NOMO-1 treated with DMSO at 0.1 percent for 48 hours (cell line): ENCODE measurements at regions not wholly inside any gene's neighbourhood (a gene's known extent, or its start where the extent isn't known, plus 50 kb on each side); places are given as distances from the start of the nearest gene placed in this dataset.

Source experiments
- DNase-seq: peaks from one replicate; lab custom pipeline; 2025; ENCODE audit not compliant: unreplicated experiment; lab: John Stamatoyannopoulos, UW

DNA sequence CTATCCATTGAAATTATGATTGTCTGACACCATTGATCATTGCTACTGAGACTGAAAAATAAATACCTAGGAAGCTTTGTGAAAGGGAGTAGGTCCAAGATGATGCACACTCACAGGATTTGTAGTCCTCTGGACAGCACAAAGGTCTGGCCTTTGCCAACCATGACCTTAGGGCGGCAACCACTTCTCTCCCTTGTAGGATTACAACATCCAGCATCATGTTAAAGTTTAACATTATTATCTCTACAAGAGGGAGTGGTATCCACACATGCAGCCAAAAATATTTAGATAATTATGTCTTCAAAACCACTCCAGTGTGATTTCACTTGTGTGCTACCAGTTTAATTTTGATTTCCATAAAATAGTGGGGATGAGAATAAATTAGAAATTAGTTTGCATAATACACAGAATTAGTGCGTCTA is 51.1 kb upstream of the NHSL1 start:
- DNase-seq = no peak

DNA sequence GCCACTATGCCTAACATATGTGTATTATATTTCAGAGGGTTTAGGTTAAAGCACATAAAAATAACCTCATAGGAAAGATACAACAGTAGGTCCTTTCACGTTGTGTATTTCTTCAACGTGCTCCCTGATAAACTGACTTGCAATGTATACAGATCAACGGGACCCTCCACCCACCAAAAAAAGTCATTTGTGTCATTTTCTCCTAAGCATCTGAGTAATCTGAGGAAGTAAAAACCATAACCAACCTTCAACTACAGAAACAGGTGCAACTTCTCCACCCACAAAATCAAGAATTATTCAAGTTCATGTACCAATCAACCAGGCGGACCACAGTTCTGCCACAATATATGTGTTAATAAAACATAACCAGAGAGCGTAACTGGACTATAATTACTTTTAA is 54.9 kb upstream of the NHSL1 start:
- DNase-seq = no peak

DNA sequence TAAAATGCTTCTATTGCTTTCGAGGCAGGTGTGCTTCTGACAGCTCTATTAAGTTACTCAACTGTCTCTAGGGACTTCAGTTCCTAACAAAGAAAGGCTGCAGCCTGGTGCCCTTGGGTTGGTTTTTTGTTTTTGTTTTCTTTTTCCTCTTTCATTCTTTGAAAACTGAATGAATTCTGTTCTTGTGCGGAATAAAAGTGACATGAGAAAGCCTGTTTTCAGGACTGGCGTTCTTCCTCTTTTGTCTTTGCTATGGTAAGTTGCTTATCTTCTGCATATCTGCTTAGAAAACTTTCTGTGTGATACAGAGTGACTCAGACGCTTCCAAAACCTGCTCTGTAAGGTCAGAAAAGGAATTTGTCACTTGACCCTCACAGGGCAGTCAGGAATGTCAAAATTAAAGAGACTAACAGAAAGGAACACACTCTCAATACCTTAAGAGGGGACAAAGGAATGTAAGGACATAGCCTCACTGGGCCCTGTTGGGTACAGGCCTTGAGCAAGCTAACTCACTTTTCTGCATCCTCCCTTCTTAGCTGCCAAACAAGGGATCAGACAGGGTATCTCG is 56.2 kb upstream of the NHSL1 start:
- DNase-seq = peak; percentile 15

DNA sequence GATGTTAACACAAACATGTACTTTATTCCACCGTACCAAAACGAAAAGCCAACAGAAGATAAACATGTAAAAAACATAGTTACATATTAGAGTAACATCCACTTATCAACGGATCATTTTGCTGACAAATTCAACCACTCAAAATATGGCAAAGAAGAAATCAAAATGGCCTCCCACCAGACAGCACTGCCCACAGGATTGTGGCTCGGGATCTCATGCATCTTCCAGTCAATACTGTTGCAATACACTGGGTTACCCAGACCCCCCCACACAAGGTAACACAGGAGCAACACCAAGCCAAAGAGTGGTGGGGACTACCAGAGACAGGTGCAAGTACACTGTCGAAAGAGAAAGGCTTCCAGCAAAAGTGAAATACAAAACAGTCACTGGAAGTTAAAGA is 57.9 kb upstream of the NHSL1 start:
- DNase-seq = no peak

DNA sequence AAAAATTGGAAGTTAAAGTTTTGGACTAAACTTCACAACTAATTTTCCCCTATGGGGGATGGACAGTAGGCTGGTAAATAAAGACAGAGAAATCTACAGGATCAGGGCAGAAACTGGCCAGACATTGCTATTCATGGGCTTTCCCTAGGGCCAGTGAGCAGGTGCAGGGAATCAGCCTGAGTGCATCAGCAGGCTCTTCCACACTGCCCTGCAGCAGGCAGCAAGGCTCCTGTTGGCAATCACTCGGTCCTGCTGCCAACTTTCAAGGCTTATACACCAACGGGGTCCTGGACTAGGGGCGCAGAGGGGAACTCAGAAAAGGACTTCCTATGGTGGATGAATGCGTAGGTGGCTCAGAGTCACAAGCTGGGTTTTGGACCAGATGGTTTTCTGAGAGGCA is 59.8 kb upstream of the NHSL1 start:
- no peak for DNase-seq

DNA sequence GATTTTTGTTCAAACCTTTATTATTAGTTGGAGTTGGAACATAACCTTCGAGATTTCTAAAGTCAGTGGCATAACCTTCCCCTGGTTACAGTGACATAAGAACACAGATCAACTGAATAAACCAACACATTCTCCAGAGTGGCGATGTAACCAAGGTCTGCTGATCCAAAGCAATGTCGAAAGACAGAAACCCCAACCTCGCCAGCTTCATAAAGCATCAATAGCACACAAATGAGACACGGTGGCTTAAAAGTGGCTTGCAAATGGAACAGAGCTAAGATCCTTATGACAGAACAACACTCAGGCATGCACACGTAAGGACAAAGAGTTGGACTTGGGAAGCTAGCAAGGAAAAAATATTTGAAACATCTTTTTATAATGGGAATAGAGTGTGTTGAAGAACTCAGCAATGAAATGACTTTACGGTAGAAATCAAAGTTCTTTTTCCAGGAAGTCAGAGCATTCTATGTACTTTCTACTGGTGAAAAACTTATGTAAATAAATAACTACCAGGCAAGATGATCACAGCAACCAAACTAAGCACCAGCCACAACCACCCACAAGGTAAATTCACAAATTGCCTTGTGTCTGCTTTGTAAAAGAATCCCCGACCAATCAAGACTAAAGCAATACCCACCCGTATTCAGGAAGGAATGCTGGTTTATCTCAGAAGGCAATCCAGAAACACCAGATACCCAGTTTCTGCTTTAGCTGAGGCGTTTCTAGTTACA is 61.0 kb upstream of the NHSL1 start:
- no peak for DNase-seq

DNA sequence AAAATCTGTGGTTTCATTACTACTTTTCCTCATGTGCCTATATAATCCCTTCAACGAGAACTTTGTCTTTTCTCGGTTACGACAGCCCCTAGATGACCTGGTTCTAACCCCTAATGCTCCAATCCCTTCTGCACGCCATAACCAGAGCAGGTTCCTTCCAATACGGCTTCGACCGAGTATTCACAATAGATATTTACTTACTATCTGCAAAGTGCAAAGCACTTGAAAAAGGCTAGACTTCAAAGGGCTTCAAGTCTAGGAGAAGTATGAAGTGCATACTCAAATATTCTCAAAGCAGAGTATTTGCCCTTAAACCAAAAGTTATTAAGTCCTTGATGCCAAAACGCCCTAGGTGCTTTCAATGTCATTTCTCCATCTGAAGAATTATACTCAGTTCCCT is 63.4 kb upstream of the NHSL1 start:
- DNase-seq = no peak

DNA sequence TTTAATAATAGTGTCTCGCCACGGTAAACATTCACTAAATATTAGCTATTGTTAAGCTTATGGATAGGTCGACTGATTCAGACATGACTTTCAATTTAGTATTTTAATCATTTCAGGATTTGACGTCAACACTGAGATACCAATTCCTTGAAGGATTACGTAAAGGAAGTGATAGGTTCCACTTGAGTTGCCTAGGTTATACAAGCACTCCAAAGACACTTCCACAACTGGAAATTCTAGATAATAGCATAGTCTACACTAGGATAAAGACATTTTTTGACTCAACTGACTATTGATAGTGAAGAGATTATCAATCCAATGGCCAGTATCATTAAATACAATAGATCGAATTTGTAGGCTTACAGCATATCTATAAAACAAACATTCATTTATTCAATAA is 63.9 kb upstream of the NHSL1 start:
- no peak for DNase-seq

DNA sequence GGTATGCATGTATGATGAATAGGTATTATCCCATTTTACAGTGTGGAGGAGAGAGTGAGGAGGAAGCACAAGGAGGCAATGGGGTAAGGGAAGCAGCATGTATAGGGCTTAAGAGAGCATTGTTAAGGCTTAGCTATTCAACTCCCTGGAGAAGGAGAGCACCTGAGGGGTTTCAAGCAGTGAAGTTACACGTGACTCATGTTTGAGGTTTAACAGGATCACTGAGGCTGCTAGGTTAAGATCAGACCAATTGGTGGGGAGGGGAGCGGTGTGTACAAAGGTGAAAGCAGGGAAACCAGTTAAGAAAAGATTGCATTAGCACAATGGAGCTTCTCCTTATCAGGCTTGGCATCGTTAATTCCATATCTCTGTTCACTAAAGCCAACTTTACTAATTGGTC is 64.4 kb upstream of the NHSL1 start:
- DNase-seq = no peak

DNA sequence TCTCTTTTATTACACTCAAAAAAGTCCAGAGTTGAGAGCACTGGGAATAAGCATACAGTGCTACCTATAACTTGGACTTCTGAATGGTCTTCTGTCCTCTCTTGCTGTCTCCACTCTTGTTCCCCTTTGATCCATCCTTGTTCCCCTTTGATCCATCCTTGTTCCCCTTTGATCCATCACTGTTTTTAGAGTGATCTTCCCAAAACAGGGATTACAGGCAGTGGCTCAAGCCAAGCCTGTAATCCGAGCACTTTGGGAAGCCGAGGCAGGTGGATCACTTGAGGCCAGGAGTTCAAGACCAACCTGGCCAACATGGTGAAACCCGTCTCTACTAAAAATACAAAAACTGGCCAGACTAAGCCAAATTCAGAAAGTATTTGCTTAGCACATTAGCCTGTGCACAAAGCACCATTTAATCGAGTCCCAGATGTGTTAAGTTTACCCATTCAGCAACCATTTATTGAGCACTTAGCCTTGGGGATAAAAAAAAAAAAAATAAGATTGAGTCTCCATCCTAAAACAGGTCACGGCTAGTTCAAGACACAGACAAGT is 65.0 kb upstream of the NHSL1 start:
- no peak for DNase-seq

DNA sequence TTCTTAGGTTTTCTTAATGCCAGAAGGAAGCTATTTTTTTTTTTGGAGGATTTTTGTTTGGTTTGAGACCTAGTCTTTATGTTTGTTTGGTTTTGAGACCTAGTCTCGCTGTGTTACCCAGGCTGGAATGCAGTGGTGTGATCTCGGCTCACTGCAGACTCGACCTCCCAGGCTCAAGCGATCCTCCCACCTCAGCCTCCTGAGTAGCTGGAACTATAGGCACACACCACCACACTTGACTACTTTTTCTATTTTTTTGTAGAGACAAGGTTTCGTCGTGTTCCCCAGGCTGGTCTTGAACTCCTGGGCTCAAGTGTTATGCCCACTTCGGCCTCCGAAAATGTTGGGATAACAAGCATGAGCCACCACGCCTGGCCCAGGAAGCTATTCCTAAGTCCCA is 67.8 kb upstream of the NHSL1 start:
- DNase-seq = no peak

DNA sequence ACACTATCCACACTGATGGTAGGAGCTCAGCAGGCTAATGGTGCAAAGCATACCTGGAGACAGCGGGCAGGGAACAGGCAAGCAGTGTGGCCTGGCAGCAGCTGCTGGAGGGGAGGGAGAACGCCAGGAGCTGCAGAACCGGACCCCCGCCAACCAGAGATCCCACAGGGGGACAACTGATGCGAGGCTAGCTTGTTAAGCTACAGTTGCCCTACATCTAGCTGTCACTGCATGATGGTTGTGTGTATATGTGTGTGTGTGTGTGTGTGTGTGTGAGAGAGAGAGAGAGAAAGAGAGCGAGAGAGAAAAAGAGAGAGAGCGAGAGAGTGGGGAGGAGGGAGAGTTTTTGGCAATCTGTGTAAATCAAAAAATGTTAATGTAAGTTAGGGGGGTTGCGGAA is 69.7 kb upstream of the NHSL1 start:
- no peak for DNase-seq

DNA sequence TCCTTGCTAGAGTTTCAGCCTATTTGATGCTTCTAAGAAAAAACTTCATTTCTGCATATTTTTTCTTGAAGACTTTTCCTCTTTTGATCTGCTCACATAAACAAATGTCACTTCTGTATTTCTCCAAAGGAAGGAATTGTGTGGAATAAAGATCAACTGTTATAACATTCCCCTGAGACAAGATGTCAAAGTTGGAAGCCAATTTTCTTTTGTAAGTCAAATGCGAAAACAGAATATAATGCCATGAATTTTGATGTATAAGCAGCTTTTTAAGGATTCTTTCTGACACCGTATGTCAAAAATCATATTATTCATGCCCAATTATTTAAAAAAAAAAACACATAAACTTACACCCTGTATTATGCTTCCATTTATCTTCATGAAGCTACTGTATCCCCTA is 70.3 kb upstream of the NHSL1 start:
- no peak for DNase-seq

DNA sequence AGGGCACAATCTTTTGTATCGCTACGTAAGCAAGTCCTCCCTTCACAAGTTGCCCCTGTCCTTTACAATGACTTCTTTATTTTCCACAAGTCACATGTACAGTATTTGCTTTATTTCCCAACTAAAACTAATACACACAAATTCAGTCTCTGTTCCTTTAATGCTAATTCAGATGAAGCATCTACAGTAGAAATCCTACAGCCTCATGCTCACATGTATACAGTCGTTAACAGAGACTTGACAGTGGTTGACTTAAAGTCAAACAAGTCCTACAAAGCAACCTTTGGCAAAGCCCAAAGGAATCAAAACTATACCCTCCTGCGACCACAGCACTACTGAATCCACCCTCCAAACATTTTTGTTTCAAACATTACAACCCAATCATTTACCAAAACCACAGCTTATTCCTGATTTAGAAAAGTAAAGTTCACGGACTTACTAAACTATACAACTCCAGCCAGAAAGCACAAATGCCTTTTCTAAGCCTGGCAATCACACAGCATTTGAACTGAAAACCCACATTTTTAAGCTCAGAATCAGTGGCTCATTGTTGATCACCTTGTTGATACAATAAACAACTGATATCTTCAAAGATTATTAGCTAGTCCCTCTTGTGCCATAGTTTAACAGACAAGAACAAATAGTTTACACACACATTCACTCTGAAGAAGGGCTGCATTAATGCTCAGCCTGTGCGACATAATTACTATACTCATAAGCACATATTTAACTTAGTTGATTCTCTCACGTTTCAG is 70.9 kb upstream of the NHSL1 start:
- DNase-seq = no peak

DNA sequence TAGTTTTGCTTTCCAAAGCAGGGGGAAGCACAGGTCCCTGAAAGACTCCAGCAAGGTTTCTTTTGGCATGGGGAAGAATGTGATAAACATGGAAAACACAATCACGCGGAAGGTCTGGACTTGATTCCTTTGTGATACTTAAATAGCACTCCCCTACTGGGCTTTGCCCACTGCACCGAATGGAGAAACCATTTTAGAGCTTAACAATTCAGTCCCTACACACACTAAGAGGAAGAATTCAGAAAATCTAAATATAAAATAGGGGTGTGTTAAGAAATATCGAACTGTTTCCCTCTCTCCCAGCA is 71.4 kb upstream of the NHSL1 start:
- DNase-seq = no peak

DNA sequence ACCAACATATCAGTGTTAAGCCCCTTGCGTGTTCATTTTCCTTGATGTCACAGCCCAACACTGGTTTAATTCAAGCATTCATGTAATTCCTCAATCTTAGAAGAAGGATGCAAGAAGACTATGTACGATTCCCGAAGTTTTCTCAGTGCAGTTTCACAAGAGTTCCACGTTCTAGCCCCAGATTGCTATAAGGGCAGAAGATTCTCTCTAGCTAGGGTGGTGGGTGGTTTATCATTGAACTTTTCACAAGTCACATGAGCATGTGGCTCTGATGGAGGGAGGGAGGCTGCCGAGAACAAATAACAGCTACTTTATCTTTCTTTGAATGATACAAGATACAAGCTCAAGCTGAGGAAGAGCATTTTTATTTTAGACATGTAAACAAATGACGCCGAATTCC is 71.9 kb upstream of the NHSL1 start:
- no peak for DNase-seq

DNA sequence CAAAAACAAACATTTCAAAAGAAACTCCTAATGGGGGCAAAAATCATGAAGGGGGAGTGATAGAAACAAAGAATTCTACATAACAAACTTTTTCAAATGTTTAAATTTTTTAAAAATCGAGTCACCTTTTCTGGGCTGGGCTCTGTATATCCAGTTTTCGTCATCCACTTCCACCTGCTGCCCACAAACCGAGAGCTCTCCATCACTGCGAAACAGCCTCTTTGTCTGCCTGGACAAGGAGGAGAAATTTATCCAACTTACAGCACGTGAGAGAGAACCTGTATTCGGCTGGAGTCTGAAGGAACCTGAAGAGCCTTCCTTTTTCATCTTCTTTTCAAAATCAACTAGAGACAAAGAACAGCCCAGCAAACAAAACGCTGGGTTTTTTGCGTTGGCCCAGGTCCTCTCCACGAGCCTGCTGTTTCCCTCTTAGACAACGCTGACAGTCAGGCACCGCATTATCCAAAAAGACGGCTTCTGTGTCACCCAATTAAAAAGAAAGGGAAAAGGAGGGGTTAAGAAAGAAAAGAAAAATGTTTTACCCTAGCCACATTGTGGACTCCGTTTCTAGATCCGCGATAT is 72.4 kb upstream of the NHSL1 start:
- no peak for DNase-seq

DNA sequence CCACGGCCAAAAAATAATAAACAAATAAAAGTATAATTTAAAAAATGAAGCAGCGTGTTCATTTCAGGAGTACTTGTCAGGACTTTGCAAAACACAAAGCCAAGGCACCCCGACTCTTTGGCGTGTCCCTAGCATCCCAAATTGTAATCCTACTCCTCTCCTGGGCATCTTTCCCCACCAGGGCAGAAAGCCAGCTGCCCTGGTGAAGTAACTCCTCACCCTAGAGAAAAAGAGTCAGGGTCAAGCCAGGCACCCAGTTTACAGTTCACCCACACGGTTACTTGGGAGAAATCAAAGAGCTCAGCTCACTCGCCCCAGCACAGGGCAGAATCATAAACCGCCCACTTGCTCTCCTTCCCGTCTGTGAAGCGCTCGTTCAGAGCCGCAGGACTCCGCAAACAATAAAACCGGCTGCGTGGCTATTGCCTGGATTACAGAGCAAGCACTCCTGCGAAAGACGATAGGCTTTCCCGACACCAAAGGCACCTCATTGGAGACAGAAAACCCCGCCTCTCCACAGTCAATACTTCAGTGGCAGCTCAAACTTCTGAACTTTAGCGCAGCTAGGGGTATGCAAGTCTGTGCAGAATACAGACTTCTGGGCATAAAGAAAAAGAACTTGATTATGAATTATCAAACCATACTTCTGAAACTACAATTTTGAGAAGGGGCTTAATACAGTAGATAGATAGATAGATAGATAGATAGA is 73.0 kb upstream of the NHSL1 start:
- no peak for DNase-seq

DNA sequence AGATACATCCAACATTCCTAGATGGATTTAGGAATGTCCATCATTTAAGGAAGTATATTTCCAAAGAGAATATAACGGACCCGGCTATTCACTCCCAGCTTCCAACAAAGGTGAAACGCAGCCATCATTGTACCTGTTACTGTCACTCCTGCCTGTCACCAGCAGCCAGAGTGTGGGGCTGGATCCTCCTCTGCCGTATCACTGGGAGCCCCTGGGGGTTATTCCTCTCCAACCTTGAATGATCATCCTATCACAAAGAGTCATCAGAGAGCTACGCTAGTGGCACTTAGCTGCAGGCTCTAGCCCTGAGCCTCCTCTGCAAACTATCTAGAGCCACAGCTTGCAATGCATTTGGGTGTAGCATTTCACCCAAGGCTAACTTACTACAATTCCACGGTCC is 73.6 kb upstream of the NHSL1 start:
- no peak for DNase-seq

DNA sequence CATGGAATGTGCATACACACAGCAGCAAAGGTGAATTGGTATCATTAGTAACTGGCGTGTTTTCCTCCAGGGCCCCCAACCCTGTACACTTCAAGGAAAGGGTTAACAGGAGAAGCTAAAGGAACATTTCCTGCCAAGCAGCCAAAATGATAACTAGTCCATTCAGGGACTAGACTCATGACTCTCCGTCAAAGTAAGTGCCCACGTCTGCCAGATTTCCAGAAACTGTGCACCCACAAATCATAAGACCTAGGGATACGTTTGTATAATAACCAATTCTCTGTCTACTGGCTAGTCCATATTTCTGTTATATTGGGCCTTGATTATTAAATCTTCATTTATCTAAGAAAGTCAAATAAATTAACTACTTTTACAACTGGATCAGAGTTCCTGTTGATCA is 76.0 kb upstream of the NHSL1 start:
- DNase-seq = no peak

DNA sequence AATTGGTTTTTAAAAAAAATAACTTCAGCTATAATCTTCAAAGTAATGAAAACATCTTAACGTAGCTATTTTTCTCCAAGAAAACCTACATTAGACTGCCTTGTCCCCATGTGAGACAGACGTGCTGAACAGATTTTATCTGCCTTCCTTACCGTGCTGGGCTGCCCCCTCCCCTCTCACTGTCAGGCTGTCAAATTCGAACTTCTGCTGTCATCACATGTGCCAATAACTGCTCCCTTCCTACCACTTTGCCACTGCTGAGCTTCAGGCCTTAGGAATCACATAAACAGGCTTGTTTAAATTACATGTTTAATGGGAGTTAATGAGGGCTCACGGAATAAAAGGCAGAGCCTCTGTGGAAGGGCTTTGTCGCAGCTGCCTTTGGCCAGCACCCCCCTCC is 77.0 kb upstream of the NHSL1 start:
- DNase-seq = no peak
